ENCODE measurements at regions not wholly inside any gene's neighbourhood (a gene's known extent, or its start where the extent isn't known, plus 50 kb on each side); places are given as distances from the start of the nearest gene placed in this dataset.

DNA sequence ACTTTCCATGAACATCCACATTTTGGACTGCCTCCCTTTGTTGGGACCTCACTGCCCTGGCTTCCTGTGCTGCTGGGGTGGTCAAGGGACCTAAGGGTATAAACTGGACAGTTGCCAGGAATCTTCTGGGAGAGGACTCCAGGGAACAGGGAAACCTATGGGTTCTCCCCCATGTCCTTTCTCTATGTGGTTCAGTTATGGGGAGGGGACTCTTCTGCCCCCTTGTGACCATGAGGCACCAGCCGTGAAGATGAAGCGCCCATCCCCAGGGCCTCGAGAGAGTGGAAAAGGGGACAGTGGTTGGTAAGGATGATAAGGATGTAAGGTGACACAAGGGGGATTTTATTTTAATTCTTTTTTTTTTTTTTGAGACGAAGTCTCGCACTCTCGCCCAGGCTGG lies 177.0 kb upstream of the TMEM132C start:
- TF ChIP-seq CTCF (IDR thresholded peaks at IDR 0.05; ENCODE audit: insufficient read depth, low read depth, low read length): no peak
- no peak overlapping the region for H3K4me3 ChIP-seq (ENCODE audit: low read depth, low read length)
- DNase-seq (ENCODE audit: low read depth): no peak

GRCh38 chr12:128091101-128091720 lies 175.8 kb upstream of the TMEM132C start:
- DNase-seq (ENCODE audit: low read depth): no peak
- no peak overlapping the region for H3K4me3 ChIP-seq (ENCODE audit: low read depth, low read length)
- TF ChIP-seq CTCF (IDR thresholded peaks at IDR 0.05; ENCODE audit: insufficient read depth, low read depth, low read length): no peak

GRCh38 chr12:128091951-128092382 lies 175.0 kb upstream of the TMEM132C start:
- no peak for TF ChIP-seq CTCF (IDR thresholded peaks at IDR 0.05; ENCODE audit: insufficient read depth, low read depth, low read length)
- DNase-seq (ENCODE audit: low read depth): no peak
- no peak overlapping the region for H3K4me3 ChIP-seq (ENCODE audit: low read depth, low read length)

GRCh38 chr12:128098730-128099129 lies 168.2 kb upstream of the TMEM132C start:
- DNase-seq (ENCODE audit: low read depth): no peak
- no peak for TF ChIP-seq CTCF (IDR thresholded peaks at IDR 0.05; ENCODE audit: insufficient read depth, low read depth, low read length)
- no peak overlapping the region for H3K4me3 ChIP-seq (ENCODE audit: low read depth, low read length)

- no peak overlapping the region for H3K4me3 ChIP-seq (ENCODE audit: low read depth, low read length)
Observed at GRCh38 chr12:128103152-128103551, 163.8 kb upstream of the TMEM132C start.

DNA sequence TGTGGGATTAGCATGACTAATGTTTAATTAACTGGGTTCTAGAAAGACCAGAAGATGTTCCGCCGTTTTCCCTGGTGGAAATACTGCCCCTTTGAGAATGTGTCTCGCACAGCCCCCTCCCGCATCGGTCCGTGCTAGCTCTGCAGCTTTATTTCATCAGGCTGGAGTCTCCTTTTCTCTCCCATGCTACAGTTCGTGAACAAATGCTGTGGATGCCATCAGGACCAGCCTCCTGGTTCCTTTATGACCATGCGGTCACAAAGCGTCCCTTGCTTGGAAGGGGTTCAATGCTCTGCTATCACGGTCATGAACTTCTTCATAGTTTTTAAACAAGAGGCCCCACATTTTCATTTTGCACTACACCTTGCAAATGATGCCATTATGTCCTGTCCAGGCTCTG lies 157.7 kb upstream of the TMEM132C start:
- no peak for DNase-seq (ENCODE audit: low read depth)
- no peak overlapping the region for H3K4me3 ChIP-seq (ENCODE audit: low read depth, low read length)
- no peak for TF ChIP-seq CTCF (IDR thresholded peaks at IDR 0.05; ENCODE audit: insufficient read depth, low read depth, low read length)

More at GRCh38 chr12:128103152-128103551, 163.8 kb upstream of the TMEM132C start:
- DNase-seq (ENCODE audit: low read depth): no peak
- no peak for TF ChIP-seq CTCF (IDR thresholded peaks at IDR 0.05; ENCODE audit: insufficient read depth, low read depth, low read length)

DNA sequence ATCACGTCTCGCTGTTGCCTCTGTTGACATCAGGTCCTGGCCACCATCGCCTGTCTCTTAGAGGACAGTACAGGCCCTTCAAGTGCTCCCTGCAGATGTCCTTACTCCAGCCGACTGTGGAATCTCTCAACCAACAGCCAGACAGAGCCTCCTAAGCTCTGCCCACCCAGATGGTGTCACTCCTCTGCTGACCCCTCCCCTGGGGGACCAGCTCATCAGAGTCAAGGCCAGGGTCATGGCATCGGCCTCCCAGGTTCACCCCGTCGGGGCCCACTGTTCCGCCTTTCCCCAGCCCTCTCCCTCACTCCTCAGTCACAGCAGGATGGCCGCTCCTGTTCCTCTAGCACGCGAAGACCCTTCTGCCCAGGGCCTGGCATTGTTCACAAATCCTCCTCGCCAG lies 157.3 kb upstream of the TMEM132C start:
- TF ChIP-seq CTCF (IDR thresholded peaks at IDR 0.05; ENCODE audit: insufficient read depth, low read depth, low read length): no peak
- H3K4me3 ChIP-seq (ENCODE audit: low read depth, low read length): no peak overlapping the region
- DNase-seq (ENCODE audit: low read depth): no peak
